ENCODE measurements at regions not wholly inside any gene's neighbourhood (a gene's known extent, or its start where the extent isn't known, plus 50 kb on each side); places are given as distances from the start of the nearest gene placed in this dataset.

- Histone ChIP-seq H3K9me3 (ENCODE audit: insufficient read depth, low read depth) (no peaks in the 10 kb centered on the region), H3K27ac (no peak overlapping the region), H3K4me3 (no peak overlapping the region), H4K20me1 (ENCODE audit: insufficient read depth) (no peaks in the 10 kb centered on the region), H2AFZ (no peak overlapping the region), H3K4me2 (no peak overlapping the region), H3K79me2 (ENCODE audit: low read depth) (no peaks in the 10 kb centered on the region), H3K27me3 (ENCODE audit: insufficient read depth, low read depth) (no peaks in the 10 kb centered on the region), H3F3A (ENCODE audit: insufficient read depth, low read depth) (no peaks in the 10 kb centered on the region), H3K36me3 (ENCODE audit: low read depth) (no peaks in the 10 kb centered on the region), H3K4me1 (replicated peaks; ENCODE audit: insufficient read depth) (no peaks in the 10 kb centered on the region), H3K9me2 (ENCODE audit: insufficient read depth) (no peaks in the 10 kb centered on the region)
- BruUV-seq (replicated peaks) = no TSS peak
- TF ChIP-seq EZH2 (IDR thresholded peaks at IDR 0.05; ENCODE audit: low read depth) = no peak
- TF ChIP-seq CTCF (conservative IDR thresholded peaks at IDR 0.05) = no peak
- intact Hi-C loops (cut with micrococcal nuclease; ENCODE audit: unreplicated experiment) = no loop called here
- POLR2A ChIA-PET (ENCODE audit: unreplicated experiment) = no interaction called here
- CTCF ChIA-PET = no interaction called here
- DNase-seq = no peak
These were observed 689.0 kb downstream of the NTRK3 start for GRCh38 chr15:87567406-87568030.

- no peak for DNase-seq
- H3K4me1 ChIP-seq (replicated peaks; ENCODE audit: insufficient read depth) = no peaks in the 10 kb centered on the region
- intact Hi-C loops (cut with micrococcal nuclease; ENCODE audit: unreplicated experiment) = no loop called here
- no peak overlapping the region for H3K4me3 ChIP-seq
- no peaks in the 10 kb centered on the region for H4K20me1 ChIP-seq (ENCODE audit: insufficient read depth)
- no TSS peak for BruUV-seq (replicated peaks)
- no peaks in the 10 kb centered on the region for H3K27me3 ChIP-seq (ENCODE audit: insufficient read depth, low read depth)
- H3K9me2 ChIP-seq (ENCODE audit: insufficient read depth) = no peaks in the 10 kb centered on the region
- H3K27ac ChIP-seq = no peak overlapping the region
- POLR2A ChIA-PET (ENCODE audit: unreplicated experiment) = no interaction called here
- no peaks in the 10 kb centered on the region for H3K9me3 ChIP-seq (ENCODE audit: insufficient read depth, low read depth)
- no peak for TF ChIP-seq EZH2 (IDR thresholded peaks at IDR 0.05; ENCODE audit: low read depth)
- TF ChIP-seq CTCF (conservative IDR thresholded peaks at IDR 0.05) = no peak
- H3K79me2 ChIP-seq (ENCODE audit: low read depth) = no peaks in the 10 kb centered on the region
- H3K36me3 ChIP-seq (ENCODE audit: low read depth) = no peaks in the 10 kb centered on the region
- no peaks in the 10 kb centered on the region for H3F3A ChIP-seq (ENCODE audit: insufficient read depth, low read depth)
- CTCF ChIA-PET = no interaction called here
- H3K4me2 ChIP-seq = no peak overlapping the region
- no peak overlapping the region for H2AFZ ChIP-seq
These were observed 690.3 kb downstream of the NTRK3 start for GRCh38 chr15:87566236-87566635.

- H3K9me2 ChIP-seq (ENCODE audit: insufficient read depth) = no peaks in the 10 kb centered on the region
- CTCF ChIA-PET = no interaction called here
- no peaks in the 10 kb centered on the region for H4K20me1 ChIP-seq (ENCODE audit: insufficient read depth)
- TF ChIP-seq CTCF (conservative IDR thresholded peaks at IDR 0.05) = no peak
- TF ChIP-seq EZH2 (IDR thresholded peaks at IDR 0.05; ENCODE audit: low read depth) = no peak
- H3K4me3 ChIP-seq = no peak overlapping the region
- no peaks in the 10 kb centered on the region for H3F3A ChIP-seq (ENCODE audit: insufficient read depth, low read depth)
- intact Hi-C loops (cut with micrococcal nuclease; ENCODE audit: unreplicated experiment) = no loop called here
- POLR2A ChIA-PET (ENCODE audit: unreplicated experiment) = no interaction called here
- H3K27ac ChIP-seq = no peak overlapping the region
- H3K9me3 ChIP-seq (ENCODE audit: insufficient read depth, low read depth) = no peaks in the 10 kb centered on the region
- H3K79me2 ChIP-seq (ENCODE audit: low read depth) = no peaks in the 10 kb centered on the region
- H3K4me2 ChIP-seq = no peak overlapping the region
- DNase-seq = no peak
- no TSS peak for BruUV-seq (replicated peaks)
- H3K27me3 ChIP-seq (ENCODE audit: insufficient read depth, low read depth) = no peaks in the 10 kb centered on the region
- no peaks in the 10 kb centered on the region for H3K36me3 ChIP-seq (ENCODE audit: low read depth)
- no peak overlapping the region for H2AFZ ChIP-seq
- H3K4me1 ChIP-seq (replicated peaks; ENCODE audit: insufficient read depth) = no peaks in the 10 kb centered on the region
These were observed 691.9 kb downstream of the NTRK3 start for GRCh38 chr15:87564681-87565080.

All from PC-9 (cell line).